ENCODE measurements at regions not wholly inside any gene's neighbourhood (a gene's known extent, or its start where the extent isn't known, plus 50 kb on each side); places are given as distances from the start of the nearest gene placed in this dataset.

GRCh38 chr9:86794391-86795046, 152.8 kb downstream of the GAS1 start:
- ATAC-seq, result no peak

GRCh38 chr9:86792136-86792535, 155.2 kb downstream of the GAS1 start:
- ATAC-seq, result no peak

DNA sequence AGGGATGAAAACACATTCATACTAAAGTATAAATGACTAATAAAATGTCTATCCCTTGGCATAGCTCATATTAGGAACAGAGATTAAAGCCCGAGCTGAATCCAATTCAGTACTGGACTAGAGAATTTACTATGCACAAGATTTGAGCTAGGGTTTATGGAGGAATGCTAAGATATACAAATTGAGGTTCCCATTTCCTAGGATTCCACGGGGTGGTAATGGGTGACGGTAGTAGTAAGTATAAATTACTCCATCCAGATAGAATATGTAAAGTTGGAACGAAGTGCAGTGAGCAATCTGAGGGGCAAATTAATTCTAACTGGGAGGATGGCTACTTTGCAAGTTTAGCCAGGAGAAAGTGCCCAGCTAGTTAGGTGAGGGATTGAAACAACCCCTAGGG, 156.5 kb downstream of the GAS1 start:
- ATAC-seq, result no peak

DNA sequence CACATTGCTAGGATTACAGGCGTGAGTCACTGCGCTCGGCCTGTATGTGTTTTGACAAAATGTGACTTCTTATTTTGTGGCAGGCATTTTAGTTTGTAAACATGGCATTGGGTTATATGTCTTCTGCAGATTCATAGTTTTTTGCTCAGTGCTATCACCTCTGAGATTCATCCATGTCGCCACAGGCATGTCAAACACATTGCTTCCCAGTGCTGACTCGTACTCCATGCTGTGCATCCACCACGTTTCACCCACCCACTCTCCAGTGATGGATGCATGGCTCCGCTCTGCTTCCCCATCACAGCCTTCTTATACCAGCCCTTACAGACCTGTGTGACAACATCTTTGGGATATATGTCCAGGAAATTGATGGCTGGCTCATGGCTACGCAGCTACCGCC, 158.8 kb downstream of the GAS1 start:
- no peak for ATAC-seq

DNA sequence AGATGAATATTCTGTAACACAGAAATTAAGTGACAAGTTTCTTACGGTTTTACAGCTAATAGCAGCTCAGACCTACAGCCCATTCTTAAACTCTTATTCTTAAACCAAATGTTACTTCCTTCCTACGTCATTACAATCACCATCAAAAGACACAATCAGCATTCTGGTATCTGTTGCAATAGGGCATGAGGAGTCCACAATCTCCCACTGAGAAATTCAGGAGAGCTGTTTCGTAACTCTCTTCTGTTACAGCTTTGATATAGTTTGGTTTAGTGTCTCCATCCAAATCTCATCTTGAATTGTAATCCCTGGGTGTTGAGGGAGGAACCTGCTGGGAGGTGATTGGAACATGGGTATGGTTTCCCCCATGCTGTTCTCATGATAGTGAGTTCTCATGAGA, 163.4 kb downstream of the GAS1 start:
- ATAC-seq, result no peak

DNA sequence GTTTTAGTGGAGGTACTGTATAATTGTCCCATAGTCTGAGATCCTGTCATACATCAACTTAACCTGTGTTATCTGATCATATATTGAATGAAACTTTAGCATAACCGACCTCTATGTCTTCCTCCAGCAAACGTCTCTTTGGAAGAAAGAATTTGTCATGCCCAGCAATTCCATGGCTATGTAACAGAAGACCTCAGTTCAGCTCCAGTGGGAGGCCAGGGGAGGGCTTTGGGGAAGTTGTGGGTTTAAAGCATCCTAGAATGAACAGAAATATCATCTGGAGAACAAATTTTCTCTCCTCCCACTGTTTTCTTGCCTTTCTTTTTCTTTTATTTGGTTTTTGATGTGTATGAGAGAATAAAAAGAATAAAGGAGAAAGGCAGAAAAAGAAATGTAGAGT, 164.5 kb downstream of the GAS1 start:
- ATAC-seq, result no peak

DNA sequence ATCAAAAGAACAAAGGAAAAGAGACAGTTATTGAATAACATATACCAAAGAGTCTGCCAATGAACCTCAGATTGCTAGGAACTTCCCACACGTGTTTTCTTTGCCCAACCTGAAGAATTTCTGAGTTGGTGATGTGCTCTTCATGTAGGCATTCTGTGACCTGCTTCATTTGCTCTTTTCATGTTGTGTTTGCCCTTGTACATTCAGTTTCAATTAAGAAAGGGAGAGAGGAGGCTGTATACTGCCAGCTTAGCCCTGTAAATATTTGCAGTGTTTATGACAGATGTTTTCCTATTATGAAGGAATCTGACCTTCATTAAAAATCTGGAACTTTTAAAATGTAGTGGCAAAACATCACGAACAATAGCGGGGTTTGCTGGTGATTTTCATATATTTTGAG, 168.5 kb downstream of the GAS1 start:
- no peak for ATAC-seq

DNA sequence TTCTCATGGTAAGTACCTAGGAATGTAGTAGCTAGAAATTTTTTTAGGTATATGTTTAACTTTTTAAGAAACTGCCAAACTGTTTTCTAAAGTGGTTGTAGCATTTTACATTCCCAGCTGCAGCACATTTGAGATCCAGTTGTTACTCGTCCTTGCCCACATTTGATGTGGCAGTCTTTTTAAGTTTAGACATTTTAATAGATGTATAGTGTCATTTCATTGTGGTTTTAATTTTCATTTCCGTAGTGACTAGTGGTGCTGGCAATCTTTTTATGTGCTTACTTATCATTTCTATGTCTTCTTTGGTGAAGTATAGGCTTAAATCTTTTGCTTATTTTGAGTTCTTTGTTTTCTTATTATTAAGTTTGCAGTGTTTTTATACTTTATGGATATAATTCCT, 171.6 kb downstream of the GAS1 start:
- no peak for ATAC-seq

DNA sequence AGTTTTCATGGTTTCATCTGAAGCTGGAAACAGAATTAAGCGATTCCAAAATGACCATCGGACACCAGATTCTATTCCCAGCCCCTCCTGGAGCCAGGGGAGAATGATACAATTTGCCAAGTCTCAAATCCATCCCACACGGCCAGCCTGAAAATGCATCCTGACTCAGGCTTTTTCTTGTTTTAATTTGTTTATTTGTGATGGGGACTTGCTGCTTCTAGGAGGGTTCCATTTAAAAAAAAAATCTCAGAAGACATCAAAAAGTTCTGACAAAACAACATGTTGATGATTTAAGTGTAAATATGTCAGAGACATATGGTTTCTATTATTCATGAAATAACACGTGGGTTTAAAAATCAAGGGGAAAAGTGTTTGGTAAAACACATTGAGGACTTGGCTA, 173.2 kb downstream of the GAS1 start:
- no peak for ATAC-seq

GRCh38 chr9:86773422-86773945, 173.8 kb downstream of the GAS1 start:
- ATAC-seq, result no peak

GRCh38 chr9:86772635-86772993, 174.7 kb downstream of the GAS1 start:
- ATAC-seq, result no peak

- ATAC-seq, result no peak
These were observed 175.2 kb downstream of the GAS1 start for GRCh38 chr9:86771941-86772634.

DNA sequence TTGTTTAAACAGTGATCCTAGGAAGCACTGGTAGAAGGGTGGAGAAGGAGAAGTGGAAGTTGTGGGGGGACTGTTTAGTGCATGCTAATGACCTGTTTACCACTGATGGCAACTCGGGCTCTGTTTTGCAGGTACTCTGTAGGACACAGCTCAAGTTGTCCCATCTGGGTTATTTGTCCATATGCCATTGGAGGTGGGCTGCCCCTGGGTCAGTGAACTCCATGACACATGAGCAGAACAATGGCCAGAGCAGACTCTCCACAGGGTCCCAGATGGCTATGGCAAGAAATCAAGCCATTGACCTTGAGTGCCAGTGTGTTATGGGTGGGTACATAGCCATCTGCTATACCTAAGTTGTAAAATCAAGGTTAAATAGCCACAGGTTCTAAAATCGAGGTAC, 175.9 kb downstream of the GAS1 start:
- no peak for ATAC-seq

DNA sequence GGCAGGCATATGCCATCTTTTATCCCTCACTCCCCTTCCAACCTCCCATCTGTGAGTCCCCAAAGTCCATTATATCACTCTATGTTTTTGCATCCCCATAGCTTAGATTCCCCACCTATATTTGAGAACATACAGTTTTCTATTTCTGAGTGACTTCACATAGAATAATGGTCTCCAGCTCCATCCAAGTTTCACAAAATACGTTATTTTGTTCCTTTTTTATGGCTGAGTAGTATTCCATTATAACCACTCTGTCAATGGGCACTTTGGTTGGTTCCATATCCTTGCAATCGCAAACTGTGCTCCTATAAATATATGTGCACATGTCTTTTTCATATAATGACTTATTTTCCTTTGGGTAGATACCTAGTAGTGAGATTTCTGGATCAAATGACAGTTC, 178.6 kb downstream of the GAS1 start:
- no peak for ATAC-seq

GRCh38 chr9:86768020-86768419, 179.3 kb downstream of the GAS1 start:
- ATAC-seq, result no peak

DNA sequence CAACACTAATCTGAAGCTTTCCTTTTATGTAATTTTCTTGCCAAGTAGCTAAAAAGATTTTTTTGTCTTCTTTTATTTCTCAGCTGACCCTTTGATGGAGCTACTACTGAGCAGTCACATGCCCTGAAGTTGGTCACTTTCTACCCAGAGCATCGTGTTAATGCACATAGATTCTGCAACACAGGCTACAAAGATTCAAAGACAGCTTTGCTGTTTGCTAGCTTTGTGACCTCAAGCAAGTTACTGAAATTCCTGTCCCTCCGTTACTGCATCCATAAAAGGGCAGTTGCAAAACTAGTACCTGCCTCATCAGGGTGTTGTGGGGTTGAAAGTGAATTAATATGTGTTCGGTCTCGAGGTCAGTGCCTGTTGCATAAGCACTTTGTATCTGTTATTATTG, 179.9 kb downstream of the GAS1 start:
- no peak for ATAC-seq

GRCh38 chr9:86766912-86767311, 180.4 kb downstream of the GAS1 start:
- ATAC-seq, result no peak

- ATAC-seq, result no peak
These were observed 180.8 kb downstream of the GAS1 start for GRCh38 chr9:86766511-86766910.

DNA sequence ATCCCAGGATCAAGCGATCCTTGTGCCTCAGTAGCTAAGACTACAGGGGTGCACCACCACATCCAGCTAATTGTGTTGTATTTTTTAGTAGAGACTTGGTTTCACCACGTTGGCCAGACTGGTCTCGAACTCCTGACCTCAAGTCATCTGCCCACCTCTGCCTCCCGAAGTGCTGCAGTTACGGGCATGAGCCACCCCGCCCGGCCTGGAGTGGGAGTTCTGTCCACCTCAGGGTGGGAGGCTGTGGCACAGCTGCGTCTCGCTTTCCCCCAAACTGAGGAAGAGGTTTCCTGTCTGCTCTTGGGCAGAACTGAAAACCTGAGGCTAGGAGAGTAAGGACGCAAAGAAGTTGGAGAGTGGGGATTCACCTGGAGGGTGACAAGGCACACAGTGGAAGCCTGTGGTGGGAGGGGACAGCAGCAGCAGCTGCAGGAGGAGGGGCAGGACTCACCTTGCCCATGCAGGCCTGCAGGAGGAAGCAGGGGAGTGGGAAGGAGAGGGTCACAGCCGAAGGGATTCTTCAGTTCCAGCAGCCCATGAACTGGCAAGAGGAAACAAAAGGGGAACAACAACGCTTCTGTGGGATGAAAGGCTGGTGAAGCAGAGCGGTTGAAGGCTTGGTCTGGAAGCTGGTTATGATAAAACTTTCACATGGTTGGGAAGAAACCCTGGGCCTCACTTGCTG, 181.4 kb downstream of the GAS1 start:
- no peak for ATAC-seq

DNA sequence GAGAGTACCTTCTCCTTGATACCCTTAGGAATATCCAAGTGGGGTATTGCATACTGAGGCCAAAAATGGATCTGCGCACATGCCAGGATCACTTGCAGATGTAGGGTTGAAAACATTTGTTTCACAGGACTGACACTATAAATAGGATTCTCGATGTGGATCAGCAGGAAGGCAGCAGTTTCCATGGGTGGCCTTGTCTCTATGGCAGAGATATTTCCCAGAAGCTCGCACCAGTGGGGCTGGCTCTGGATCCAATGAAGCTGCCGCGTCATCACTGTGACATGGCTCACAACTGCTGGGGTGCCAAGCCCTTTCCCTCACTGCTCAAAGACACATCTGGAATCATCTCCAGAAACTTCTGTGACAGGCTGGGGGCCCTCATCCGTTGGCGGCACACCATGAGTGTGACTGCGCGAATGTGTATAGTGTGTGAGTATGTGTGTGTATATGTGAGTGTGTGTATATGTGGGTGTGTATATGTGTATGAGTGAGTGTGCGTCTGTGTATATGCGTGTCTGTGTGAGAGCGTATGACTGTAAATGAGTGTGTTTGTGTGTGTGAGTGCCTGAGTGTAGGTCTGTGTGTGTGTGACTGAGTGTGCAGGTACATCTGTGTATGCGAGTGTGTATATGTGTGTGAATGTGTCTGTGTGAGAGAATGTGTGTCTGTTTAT, 182.5 kb downstream of the GAS1 start:
- ATAC-seq, result no peak

- ATAC-seq, result no peak
These were observed 183.1 kb downstream of the GAS1 start for GRCh38 chr9:86764221-86764624.

DNA sequence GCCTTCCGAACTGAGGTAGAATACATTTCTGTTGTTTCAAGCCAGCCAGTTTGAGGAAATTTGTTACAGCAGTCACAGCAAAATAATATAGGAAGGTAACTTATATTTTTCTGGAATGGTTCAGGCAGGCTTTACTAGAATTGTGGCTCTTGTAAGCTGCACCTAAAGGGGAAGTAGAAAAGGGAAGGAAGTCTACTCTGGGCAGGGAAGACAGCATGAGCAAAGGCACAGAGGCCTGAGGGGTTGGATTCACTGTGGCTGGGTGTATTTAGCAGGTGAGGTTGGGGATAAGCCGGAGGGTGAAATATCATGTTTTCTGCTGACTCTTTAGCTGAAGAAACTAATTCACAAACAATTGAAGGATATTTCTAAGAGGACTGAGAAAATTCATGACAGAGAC, 183.5 kb downstream of the GAS1 start:
- ATAC-seq, result no peak

GRCh38 chr9:86757382-86757720, 190.0 kb downstream of the GAS1 start:
- ATAC-seq, result no peak

Data from activated CD4-positive, CD25-positive, alpha-beta regulatory T cell treated with anti-CD3 and anti-CD28 coated beads, Interleukin-2, amount 50 U/mL, for 24 hours (primary cell).